ENCODE measurements at regions not wholly inside any gene's neighbourhood (a gene's known extent, or its start where the extent isn't known, plus 50 kb on each side); places are given as distances from the start of the nearest gene placed in this dataset.

GRCh38 chr14:44774396-44774795 is 187.4 kb downstream of the KLHL28 start:
- Histone ChIP-seq H3K4me1 (no peaks in the 10 kb centered on the region), H3K27me3 (replicated peaks in 1 of 7) (no peaks in the 10 kb centered on the region), H3K9me3 (no peaks in the 10 kb centered on the region), H3K27ac (no peak overlapping the region), H3K36me3 (no peaks in the 10 kb centered on the region), H3K4me3 (no peak overlapping the region)
- no peak for DNase-seq
- no peak for TF ChIP-seq POLR2A (IDR thresholded peaks at IDR 0.05)
- TF ChIP-seq POLR2AphosphoS5 (IDR thresholded peaks at IDR 0.05), result no peak
- TF ChIP-seq CTCF (IDR thresholded peaks at IDR 0.05 in 8 of 11, conservative IDR thresholded peaks at IDR 0.05 in 3 of 11), result no peak
- 51 to 72% (median 59%) methylated on average over 2 of the region's 2 CpGs for WGBS, 5 donors
- intact Hi-C loops (cut with DNase I; ENCODE audit: low total_unique reads), result no loop called here

GRCh38 chr14:44771496-44771895 is 190.3 kb downstream of the KLHL28 start:
- Histone ChIP-seq H3K4me1 (no peaks in the 10 kb centered on the region), H3K4me3 (no peak overlapping the region), H3K36me3 (no peaks in the 10 kb centered on the region), H3K27ac (no peak overlapping the region), H3K9me3 (no peaks in the 10 kb centered on the region), H3K27me3 (replicated peaks in 1 of 7) (no peaks in the 10 kb centered on the region)
- intact Hi-C loops (cut with DNase I; ENCODE audit: low total_unique reads), result no loop called here
- WGBS, 5 donors, result 82 to 98% (median 94%) methylated on average over 1 of the region's 1 CpG
- TF ChIP-seq POLR2A (IDR thresholded peaks at IDR 0.05) (no peak), POLR2AphosphoS5 (IDR thresholded peaks at IDR 0.05) (no peak), CTCF (IDR thresholded peaks at IDR 0.05 in 8 of 11, conservative IDR thresholded peaks at IDR 0.05 in 3 of 11) (no peak)
- DNase-seq, result no peak

- Histone ChIP-seq H3K36me3 (no peaks in the 10 kb centered on the region), H3K27me3 (replicated peaks in 1 of 7) (no peaks in the 10 kb centered on the region), H3K9me3 (no peaks in the 10 kb centered on the region), H3K4me3 (no peak overlapping the region), H3K27ac (no peak overlapping the region), H3K4me1 (no peaks in the 10 kb centered on the region)
- TF ChIP-seq POLR2AphosphoS5 (IDR thresholded peaks at IDR 0.05) (no peak), POLR2A (IDR thresholded peaks at IDR 0.05) (no peak), CTCF (IDR thresholded peaks at IDR 0.05 in 8 of 11, conservative IDR thresholded peaks at IDR 0.05 in 3 of 11) (no peak)
- no peak for DNase-seq
- intact Hi-C loops (cut with DNase I; ENCODE audit: low total_unique reads), result no loop called here
- WGBS, 5 donors, result 74 to 78% (median 78%) methylated on average over 3 of the region's 3 CpGs
Observed at GRCh38 chr14:44770201-44770600, 191.5 kb downstream of the KLHL28 start.

- Histone ChIP-seq H3K4me3 (no peak overlapping the region), H3K27me3 (replicated peaks in 1 of 7) (no peaks in the 10 kb centered on the region), H3K27ac (no peak overlapping the region), H3K9me3 (no peaks in the 10 kb centered on the region), H3K4me1 (no peaks in the 10 kb centered on the region), H3K36me3 (no peaks in the 10 kb centered on the region)
- TF ChIP-seq CTCF (IDR thresholded peaks at IDR 0.05 in 8 of 11, conservative IDR thresholded peaks at IDR 0.05 in 3 of 11) (no peak), POLR2AphosphoS5 (IDR thresholded peaks at IDR 0.05) (no peak), POLR2A (IDR thresholded peaks at IDR 0.05) (no peak)
- 54 to 68% (median 65%) methylated on average over 1 of the region's 1 CpG for WGBS, 5 donors
- no peak for DNase-seq
- intact Hi-C loops (cut with DNase I; ENCODE audit: low total_unique reads), result no loop called here
Observed at GRCh38 chr14:44768935-44769334, 192.8 kb downstream of the KLHL28 start.
